Activated naive CD8-positive, alpha-beta T cell (primary cell): ENCODE measurements at regions not wholly inside any gene's neighbourhood (a gene's known extent, or its start where the extent isn't known, plus 50 kb on each side); places are given as distances from the start of the nearest gene placed in this dataset.
A peak's percentile ranks its signal among the peaks of the same experiment; 100 is the strongest.

Source experiments
- H3K27ac Mint-ChIP-seq: one replicate; pipeline ENCODE4 v1.8.0; 2021; ENCODE audit warnings: mixed read lengths
- H3K27me3 Mint-ChIP-seq: one replicate; pipeline ENCODE4 v1.8.0; 2021; ENCODE audit warnings: mixed read lengths
- H3K36me3 Mint-ChIP-seq: one replicate; pipeline ENCODE4 v1.8.0; 2021; ENCODE audit warnings: mixed read lengths
- H3K4me1 Mint-ChIP-seq: one replicate; pipeline ENCODE4 v1.8.0; 2021; ENCODE audit warnings: low read depth, mixed read lengths
- H3K4me3 Mint-ChIP-seq: one replicate; pipeline ENCODE4 v1.8.0; 2021; ENCODE audit warnings: mild to moderate bottlenecking, mixed read lengths
- H3K9me3 Mint-ChIP-seq: one replicate; pipeline ENCODE4 v1.8.0; 2021; ENCODE audit warnings: low read depth, mixed read lengths

DNA sequence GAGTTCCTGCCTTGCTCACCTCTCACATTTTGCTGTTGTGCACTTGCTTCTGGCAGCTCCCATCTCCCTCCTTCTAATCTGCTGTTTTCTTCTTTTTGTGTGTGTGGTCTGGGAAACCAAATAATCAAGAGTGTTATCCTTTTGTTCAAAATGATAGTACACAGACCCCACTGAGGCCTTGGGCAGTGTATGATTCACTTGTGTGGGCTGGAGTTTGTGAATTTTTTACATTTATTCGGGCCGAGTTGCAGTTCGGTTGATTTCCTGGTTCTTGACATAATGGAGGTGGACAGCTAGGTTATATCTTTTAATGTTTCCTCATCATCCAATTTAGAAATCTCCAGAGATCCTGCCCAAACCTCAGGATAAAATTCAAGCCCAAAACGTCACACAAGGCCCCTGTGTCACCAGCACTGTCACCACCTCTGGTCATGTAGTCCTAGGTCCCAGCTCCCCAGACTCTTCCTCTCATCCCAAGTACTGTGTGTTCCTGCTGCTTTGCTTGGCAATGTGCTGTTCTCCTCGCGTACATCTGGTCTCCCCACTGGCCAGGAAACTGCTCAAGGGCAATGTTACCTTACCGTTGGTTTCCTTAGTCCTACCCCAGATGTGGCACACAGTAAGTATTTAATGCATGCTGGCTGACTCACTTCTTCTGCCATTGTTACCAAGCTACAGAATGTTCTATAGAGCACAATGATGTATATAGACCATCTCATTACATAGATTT, 55.7 kb upstream of the PHACTR2 start:
- Mint-ChIP-seq H3K27me3 (no peaks in the 10 kb centered on the region), H3K36me3 (no peaks in the 10 kb centered on the region), H3K4me3 (no peak overlapping the region), H3K27ac (no peak overlapping the region), H3K4me1 (peaks cover 7% of the 10 kb centered on the region), H3K9me3 (no peaks in the 10 kb centered on the region)

DNA sequence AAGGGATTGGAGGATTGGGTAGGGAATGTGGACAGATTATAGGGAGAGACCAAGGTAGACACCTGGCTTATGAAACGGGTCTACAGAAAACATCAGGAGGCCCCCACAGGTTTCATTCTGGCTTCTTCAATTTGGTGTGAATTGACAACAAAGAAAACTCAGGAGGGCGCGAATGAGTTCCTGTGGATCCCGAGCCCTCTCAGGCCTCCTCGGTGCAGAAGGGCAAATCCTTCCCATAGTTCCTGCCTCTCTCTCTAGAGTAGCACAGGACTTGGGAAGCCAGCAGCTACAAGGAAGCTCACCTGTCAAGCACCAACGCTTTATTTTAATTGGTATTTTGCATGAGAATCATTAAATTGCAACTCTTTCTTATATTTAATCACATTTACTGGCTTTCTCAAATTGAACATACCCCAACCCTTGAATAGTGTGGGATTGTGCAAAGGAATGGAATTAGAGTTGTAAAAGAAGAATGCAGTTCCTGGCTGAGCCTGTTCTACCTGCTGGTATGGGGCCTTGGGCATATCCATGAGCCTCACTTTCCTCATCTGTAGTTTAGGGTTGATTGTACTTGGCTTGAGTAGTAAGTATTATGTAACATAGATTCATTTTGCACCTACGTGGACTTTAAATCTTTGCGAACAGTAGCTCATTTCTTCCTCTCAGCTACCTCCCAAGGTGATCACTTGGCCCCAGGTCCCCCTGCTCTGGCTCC, 56.4 kb upstream of the PHACTR2 start:
- H3K4me3 Mint-ChIP-seq, result no peak overlapping the region
- no peaks in the 10 kb centered on the region for H3K27me3 Mint-ChIP-seq
- no peaks in the 10 kb centered on the region for H3K9me3 Mint-ChIP-seq
- H3K4me1 Mint-ChIP-seq, result peaks cover 8% of the 10 kb centered on the region
- H3K27ac Mint-ChIP-seq, result no peak overlapping the region
- no peaks in the 10 kb centered on the region for H3K36me3 Mint-ChIP-seq

DNA sequence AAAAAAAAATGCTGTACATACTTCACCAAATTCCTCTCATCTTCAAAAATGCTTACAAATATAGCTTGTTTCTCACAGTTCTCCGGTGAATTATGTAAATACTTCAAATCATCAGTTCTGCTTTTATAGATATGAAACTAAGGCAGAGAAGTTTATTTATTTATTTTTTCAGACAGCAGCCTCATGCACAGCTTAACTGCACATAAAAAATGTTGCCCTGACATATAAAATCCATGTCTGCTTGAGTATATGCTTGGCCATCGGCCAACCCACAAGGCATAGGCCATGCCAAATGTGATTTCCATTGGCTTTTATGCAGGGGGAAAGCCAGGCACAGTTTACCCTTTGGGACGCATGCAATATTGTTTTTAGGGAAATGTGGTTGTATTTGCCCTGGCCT, 57.3 kb upstream of the PHACTR2 start:
- Mint-ChIP-seq H3K9me3 (no peaks in the 10 kb centered on the region), H3K36me3 (no peaks in the 10 kb centered on the region), H3K4me1 (peaks cover 6% of the 10 kb centered on the region), H3K4me3 (no peak overlapping the region), H3K27ac (no peak overlapping the region), H3K27me3 (no peaks in the 10 kb centered on the region)

DNA sequence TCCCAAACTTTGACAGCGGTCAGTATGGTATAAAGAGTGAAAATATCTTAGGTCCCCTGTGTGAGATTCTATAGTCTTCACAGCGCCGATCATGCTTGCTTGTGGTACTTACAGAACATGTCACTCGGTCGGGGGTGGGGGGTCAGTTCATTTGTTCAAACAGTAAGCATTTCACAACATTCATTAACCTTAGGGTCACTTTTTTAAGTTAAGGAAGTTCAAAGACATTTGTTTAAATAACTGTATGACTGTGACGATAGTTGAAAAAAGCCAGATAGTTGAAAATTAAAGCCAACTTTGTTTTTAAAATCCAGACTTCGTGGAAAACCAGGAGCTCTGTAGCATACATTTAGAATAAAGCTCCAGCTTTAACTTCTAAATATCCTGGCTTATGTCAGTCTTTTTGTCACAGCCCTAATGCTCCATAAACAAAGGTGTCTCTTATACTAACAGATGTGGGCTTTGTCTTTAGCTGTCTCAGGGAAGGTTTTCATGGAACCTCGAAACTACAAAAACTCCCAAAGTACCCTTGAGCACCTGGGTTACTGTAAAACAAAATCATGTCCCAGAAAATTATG, 57.9 kb upstream of the PHACTR2 start:
- Mint-ChIP-seq H3K27ac (no peak overlapping the region), H3K27me3 (no peaks in the 10 kb centered on the region), H3K4me3 (no peak overlapping the region), H3K36me3 (no peaks in the 10 kb centered on the region), H3K4me1 (peaks cover 6% of the 10 kb centered on the region), H3K9me3 (no peaks in the 10 kb centered on the region)

DNA sequence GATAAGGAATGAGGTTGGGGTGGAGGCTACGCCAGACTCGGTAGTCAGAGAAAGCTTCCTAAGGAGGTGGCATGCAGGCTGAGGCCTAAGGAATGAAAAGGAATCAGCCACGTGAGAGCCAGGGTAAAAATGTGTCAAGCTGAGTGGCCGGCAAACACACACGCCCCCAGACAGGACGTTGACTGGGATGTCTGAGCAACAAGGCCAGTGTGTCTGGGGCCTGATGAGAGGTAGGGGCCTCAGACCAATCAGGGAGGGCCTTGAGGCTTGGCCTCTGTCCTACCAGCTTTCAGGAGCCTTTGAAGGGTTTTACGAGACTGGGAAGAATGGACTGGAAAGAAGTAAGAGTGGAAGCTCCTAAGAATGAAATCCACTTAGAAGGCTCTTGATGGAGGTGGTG, 61.0 kb upstream of the PHACTR2 start:
- Mint-ChIP-seq H3K27me3 (no peaks in the 10 kb centered on the region), H3K36me3 (no peaks in the 10 kb centered on the region), H3K9me3 (no peaks in the 10 kb centered on the region), H3K27ac (no peak overlapping the region), H3K4me1 (peaks cover 9% of the 10 kb centered on the region), H3K4me3 (no peak overlapping the region)

DNA sequence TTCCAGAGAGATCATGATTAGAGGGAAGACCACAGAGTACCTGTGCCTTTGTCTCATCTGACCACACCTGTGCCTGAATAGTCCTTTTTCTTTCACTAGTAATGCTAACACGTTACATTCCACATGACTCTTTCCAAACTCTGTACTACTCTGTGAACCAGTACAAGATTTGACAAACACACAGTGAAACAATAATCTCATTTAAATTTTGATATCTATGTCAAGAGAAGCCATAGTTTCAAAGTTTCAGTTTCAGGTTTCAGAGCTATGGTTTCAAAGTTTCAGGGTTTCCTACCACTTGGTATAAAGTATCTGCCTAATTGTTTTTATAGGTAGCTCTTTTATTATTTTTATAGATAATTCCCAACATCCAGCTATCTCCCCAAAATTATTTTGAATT, 62.0 kb upstream of the PHACTR2 start:
- no peak overlapping the region for H3K27ac Mint-ChIP-seq

DNA sequence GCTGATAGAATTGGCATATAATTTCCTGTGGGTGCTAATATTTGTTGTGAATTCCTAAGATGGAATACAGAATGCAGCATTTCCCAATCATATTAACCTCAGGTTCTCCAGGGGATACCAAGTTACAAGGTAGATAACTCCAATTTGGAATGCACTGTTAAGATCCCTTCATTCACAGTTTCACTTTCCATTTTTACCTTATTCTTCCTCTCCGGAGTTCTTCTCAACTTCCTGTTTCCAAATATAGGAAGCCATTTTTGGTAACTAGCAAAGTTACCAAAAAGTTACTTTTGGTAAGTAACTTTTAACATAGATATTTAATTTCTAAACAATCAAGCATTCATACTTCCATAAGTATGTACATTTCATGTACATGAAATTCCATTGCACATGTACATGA, 63.5 kb upstream of the PHACTR2 start:
- Mint-ChIP-seq H3K36me3 (peaks cover 3% of the 10 kb centered on the region), H3K27ac (no peak overlapping the region), H3K4me3 (peak overlapping the region; percentile 8), H3K4me1 (peaks cover 9% of the 10 kb centered on the region), H3K9me3 (no peaks in the 10 kb centered on the region), H3K27me3 (no peaks in the 10 kb centered on the region)

More for the DNA sequence above, 62.0 kb upstream of the PHACTR2 start:
- Mint-ChIP-seq H3K27me3 (no peaks in the 10 kb centered on the region), H3K4me1 (peaks cover 9% of the 10 kb centered on the region), H3K9me3 (no peaks in the 10 kb centered on the region), H3K4me3 (no peak overlapping the region), H3K36me3 (peaks cover 3% of the 10 kb centered on the region)

DNA sequence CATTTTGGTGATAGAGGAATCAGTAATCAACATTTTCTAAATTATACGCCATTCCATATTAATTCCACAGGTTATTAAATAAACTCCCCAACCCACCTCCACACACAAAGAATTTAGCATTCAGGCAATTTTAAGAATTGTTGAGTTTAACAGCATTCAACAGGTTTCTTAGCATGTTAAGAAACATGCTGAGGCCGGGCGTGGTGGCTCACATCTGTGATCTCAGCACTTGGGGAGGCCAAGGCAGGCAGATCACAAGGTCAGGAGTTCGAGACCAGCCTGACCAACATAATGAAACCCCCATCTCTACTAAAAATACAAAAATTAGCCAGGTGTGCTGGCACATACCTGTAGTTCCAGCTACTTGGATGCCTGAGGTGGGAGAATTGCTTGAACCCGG, 64.0 kb upstream of the PHACTR2 start:
- Mint-ChIP-seq H3K4me1 (peaks cover 9% of the 10 kb centered on the region), H3K27me3 (no peaks in the 10 kb centered on the region), H3K36me3 (peaks cover 3% of the 10 kb centered on the region), H3K27ac (no peak overlapping the region), H3K9me3 (no peaks in the 10 kb centered on the region), H3K4me3 (no peak overlapping the region)

DNA sequence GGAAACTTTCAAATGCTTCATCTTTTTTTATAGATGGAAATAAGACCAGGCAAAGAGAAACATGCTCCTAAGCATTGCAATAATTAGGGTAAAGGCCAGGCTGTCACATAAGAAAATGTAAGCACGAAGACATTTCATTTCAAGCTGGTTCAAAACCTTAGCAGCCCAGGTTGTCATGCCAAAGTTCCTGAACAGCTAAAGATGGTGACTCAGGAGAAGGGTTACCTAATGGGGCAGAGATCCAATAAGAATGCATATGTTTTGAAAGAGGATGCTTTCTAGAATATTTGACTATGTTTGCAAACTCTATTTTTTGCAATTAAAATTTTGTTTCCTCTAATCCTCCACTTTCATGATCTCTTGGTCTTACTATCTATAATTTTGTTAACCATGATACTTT, 65.6 kb upstream of the PHACTR2 start:
- Mint-ChIP-seq H3K4me3 (no peak overlapping the region), H3K9me3 (no peaks in the 10 kb centered on the region), H3K27ac (no peak overlapping the region), H3K36me3 (peaks cover 3% of the 10 kb centered on the region), H3K4me1 (peaks cover 9% of the 10 kb centered on the region), H3K27me3 (no peaks in the 10 kb centered on the region)

DNA sequence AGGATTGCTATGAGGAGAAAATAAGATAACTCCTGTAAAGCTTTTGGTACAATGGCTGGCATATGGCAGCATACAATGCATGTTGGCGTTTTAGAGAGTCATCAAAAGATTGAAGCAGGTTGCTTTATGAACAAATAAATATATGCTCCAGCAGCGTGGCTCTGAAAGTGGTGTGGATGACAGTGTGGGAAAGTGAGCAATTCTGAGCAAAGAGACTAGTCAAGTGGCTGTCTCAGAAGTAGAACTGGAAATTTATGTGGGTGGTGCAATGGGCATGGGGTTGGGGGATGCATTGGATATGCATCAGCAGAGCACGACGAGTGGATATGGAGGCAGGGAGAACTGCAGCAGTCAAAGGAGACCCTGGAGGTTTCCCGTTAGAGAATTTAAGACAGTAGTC, 66.2 kb upstream of the PHACTR2 start:
- Mint-ChIP-seq H3K4me3 (no peak overlapping the region), H3K4me1 (peaks cover 9% of the 10 kb centered on the region), H3K27ac (no peak overlapping the region), H3K27me3 (no peaks in the 10 kb centered on the region), H3K36me3 (peaks cover 3% of the 10 kb centered on the region), H3K9me3 (no peaks in the 10 kb centered on the region)

DNA sequence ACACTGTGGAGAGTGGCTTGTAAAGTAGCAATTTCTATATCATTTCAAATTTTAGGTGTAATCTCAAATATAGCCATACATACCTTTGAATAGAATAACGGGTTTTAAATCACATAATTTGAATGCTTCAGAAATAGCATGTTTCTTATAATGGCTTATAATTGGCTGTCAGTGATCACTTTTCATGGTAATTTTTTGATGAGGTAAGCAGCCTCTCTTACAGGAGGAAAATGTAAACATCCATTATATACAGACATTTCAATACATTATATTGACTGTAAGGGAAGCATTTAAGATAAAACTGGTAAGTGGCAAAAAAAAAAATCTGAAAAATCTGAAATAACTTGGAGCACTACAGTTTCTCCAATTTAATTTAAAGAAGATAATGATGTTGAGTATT, 67.8 kb upstream of the PHACTR2 start:
- peaks cover 3% of the 10 kb centered on the region for H3K36me3 Mint-ChIP-seq
- peaks cover 4% of the 10 kb centered on the region for H3K4me1 Mint-ChIP-seq

DNA sequence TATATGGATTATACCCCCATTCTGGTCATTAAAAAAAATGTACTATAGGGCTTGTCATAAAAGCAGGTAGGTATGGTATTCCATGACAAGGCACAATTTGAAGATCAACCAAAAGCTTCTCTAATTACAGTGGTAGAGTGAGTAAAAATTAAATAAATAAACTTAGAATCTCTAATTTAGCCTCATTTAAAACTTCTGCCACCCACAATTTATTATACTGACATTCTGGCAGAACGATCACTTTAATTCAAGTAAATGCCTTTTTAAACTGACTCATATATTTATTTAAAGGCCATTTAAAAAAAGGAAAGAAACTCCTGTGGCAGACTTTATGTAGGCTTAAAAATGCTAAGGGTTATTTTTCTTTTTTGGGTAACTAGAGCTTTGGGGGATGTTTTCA, 68.3 kb upstream of the PHACTR2 start:
- H3K4me1 Mint-ChIP-seq, result peaks cover 3% of the 10 kb centered on the region
- H3K9me3 Mint-ChIP-seq, result no peaks in the 10 kb centered on the region
- H3K27ac Mint-ChIP-seq, result no peak overlapping the region
- peaks cover 3% of the 10 kb centered on the region for H3K36me3 Mint-ChIP-seq
- H3K4me3 Mint-ChIP-seq, result no peak overlapping the region
- H3K27me3 Mint-ChIP-seq, result no peaks in the 10 kb centered on the region

More for the DNA sequence above, 67.8 kb upstream of the PHACTR2 start:
- H3K27me3 Mint-ChIP-seq, result no peaks in the 10 kb centered on the region
- H3K27ac Mint-ChIP-seq, result no peak overlapping the region
- no peak overlapping the region for H3K4me3 Mint-ChIP-seq
- no peaks in the 10 kb centered on the region for H3K9me3 Mint-ChIP-seq

DNA sequence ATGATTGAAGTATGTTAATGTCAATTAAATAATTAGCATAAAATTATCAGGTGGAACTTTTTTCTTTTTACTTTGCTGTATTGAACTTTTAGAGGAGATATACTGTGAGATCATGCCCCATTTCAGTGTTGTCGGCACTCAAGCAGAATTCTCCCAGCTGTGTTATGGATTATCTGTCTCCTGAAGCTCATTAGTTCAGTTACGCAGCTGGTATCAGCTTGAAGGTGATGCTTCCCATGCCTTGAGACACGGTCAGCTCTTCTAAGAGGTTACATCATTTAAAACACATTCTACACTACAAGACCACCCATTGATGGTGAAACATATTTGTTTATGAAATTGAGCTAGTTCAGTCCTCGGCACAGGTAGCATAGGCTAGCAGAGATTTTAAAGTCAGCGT, 68.9 kb upstream of the PHACTR2 start:
- Mint-ChIP-seq H3K4me1 (no peaks in the 10 kb centered on the region), H3K27me3 (no peaks in the 10 kb centered on the region), H3K9me3 (no peaks in the 10 kb centered on the region), H3K27ac (no peak overlapping the region), H3K36me3 (peaks cover 3% of the 10 kb centered on the region), H3K4me3 (no peak overlapping the region)

DNA sequence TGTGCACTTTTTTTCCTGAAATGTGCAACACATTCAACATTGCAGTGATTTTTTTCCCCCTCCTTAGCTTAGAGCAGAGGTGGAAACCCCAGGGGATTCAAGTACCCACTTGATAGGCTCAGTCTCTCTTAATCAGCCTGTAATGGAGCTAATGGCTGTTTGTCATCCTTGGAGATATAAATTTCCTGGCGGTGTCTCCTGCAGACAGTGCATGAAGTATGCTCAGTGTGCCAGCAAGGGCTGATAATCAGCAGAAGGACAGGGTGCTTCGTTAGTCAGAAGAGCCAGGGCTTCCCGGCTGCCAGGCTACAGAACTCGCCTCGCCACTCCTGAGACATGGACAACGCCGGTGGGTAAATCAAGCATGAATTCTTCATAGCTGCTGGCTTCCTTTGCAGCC, 69.8 kb upstream of the PHACTR2 start:
- Mint-ChIP-seq H3K4me1 (no peaks in the 10 kb centered on the region), H3K36me3 (peaks cover 3% of the 10 kb centered on the region), H3K27ac (no peak overlapping the region), H3K4me3 (no peak overlapping the region), H3K27me3 (no peaks in the 10 kb centered on the region), H3K9me3 (no peaks in the 10 kb centered on the region)

DNA sequence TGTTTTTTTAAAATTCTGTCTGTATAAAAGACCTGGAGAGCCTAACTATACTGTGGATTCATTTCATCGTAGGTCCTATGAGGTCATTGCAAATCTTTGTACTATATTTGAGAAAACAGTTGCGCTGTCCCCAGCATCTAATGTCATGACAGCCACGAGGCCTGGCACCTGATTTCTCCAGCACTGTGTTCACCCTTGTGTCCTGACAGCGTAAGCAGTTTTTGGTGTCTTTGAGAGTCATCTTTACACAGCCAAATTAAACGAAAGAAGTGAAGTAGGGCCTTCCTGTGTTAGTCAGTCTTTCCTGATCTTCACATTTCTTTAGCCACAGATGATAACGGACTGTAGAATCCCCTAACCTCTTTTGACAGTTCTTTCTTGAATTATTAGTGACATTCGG, 70.6 kb upstream of the PHACTR2 start:
- Mint-ChIP-seq H3K27ac (no peak overlapping the region), H3K4me3 (no peak overlapping the region), H3K36me3 (peaks cover 3% of the 10 kb centered on the region), H3K4me1 (no peaks in the 10 kb centered on the region), H3K27me3 (no peaks in the 10 kb centered on the region), H3K9me3 (no peaks in the 10 kb centered on the region)
